ENCODE measurements at regions not wholly inside any gene's neighbourhood (a gene's known extent, or its start where the extent isn't known, plus 50 kb on each side); places are given as distances from the start of the nearest gene placed in this dataset.

DNA sequence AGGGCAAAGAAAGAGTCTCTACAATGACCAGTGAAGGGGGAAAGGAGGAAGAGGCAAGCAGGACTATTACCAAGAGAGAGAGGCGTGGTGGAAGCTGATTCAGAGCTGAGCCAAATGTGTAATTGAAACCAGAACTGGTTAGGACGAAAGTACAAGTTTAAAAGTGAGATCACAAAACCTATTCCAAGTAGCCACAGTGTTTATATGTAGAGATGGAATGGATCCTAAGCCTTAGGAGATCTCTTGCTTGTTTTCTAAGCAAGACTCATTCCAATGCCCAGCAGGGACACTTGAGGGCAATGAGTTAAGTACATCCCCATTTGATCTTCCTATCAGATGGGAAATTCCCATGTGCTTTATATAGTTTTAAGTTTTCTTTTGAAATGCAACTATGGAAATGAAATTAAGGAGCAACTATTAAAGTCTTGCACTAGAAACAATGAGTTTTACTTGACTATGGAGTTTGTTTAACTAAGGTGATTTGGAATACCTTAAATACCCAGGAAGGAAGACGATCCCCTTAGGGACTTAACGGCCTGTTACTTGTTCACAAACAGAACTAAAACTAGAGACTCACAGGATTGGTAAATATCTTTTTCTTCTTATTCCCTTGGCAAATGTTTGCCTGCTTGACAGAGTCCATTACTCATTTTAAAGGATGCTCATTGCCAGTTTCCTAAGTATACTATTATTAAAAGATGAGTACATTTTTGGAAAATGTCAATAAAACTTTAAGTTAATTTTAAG, 51.1 kb upstream of the SNX2 start:
- DNase-seq: no peak
